SH-SY5Y (cell line): ENCODE measurements at regions not wholly inside any gene's neighbourhood (a gene's known extent, or its start where the extent isn't known, plus 50 kb on each side); places are given as distances from the start of the nearest gene placed in this dataset.

Experiments
- GATA2 ChIP-seq: IDR thresholded peaks from 2 replicates; pipeline ENCODE4 v1.6.1; 2011; ENCODE audit warnings: mild to moderate bottlenecking, low read depth, low read length
- GATA3 ChIP-seq: IDR thresholded peaks from 2 replicates; pipeline ENCODE4 v1.6.1; 2011; ENCODE audit warnings: low read depth, mild to moderate bottlenecking, low read length, moderate library complexity

GRCh38 chr11:79957702-79958101 is 516.9 kb upstream of the TENM4 start:
- TF ChIP-seq GATA2 (no peak), GATA3 (no peak)
